ENCODE measurements at regions not wholly inside any gene's neighbourhood (a gene's known extent, or its start where the extent isn't known, plus 50 kb on each side); places are given as distances from the start of the nearest gene placed in this dataset.

DNA sequence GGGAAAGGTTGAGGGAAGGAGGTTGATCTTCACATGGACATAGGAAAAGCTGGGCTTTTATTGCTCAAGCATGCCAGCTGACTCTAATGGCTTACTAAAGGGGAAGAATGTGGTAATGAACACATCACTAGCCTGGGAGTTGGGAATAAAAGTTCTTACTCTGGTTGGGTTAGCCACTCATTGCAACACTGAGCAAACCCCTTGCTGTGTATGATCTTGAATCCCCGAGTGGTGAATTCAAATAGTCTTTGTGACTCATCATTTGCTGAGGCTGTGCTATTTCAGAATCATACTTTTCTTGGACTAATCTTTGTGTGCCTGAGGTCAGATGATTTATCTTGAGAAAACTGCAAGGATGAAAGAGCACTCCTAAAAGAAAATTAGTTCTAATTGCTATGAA, 304.1 kb upstream of the ANO5 start (continued):
- TF ChIP-seq, protein P1, sequence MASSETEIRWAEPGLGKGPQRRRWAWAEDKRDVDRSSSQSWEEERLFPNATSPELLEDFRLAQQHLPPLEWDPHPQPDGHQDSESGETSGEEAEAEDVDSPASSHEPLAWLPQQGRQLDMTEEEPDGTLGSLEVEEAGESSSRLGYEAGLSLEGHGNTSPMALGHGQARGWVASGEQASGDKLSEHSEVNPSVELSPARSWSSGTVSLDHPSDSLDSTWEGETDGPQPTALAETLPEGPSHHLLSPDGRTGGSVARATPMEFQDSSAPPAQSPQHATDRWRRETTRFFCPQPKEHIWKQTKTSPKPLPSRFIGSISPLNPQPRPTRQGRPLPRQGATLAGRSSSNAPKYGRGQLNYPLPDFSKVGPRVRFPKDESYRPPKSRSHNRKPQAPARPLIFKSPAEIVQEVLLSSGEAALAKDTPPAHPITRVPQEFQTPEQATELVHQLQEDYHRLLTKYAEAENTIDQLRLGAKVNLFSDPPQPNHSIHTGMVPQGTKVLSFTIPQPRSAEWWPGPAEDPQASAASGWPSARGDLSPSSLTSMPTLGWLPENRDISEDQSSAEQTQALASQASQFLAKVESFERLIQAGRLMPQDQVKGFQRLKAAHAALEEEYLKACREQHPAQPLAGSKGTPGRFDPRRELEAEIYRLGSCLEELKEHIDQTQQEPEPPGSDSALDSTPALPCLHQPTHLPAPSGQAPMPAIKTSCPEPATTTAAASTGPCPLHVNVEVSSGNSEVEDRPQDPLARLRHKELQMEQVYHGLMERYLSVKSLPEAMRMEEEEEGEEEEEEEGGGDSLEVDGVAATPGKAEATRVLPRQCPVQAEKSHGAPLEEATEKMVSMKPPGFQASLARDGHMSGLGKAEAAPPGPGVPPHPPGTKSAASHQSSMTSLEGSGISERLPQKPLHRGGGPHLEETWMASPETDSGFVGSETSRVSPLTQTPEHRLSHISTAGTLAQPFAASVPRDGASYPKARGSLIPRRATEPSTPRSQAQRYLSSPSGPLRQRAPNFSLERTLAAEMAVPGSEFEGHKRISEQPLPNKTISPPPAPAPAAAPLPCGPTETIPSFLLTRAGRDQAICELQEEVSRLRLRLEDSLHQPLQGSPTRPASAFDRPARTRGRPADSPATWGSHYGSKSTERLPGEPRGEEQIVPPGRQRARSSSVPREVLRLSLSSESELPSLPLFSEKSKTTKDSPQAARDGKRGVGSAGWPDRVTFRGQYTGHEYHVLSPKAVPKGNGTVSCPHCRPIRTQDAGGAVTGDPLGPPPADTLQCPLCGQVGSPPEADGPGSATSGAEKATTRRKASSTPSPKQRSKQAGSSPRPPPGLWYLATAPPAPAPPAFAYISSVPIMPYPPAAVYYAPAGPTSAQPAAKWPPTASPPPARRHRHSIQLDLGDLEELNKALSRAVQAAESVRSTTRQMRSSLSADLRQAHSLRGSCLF (CRISPR knock-in tag; IDR thresholded peaks at IDR 0.05; ENCODE audit: borderline replicate concordance): no peak
- TF ChIP-seq ZHX2 (IDR thresholded peaks at IDR 0.05; ENCODE audit: low read depth) (no peak), ZHX2 (CRISPR knock-in tag; IDR thresholded peaks at IDR 0.05; ENCODE audit: borderline replicate concordance) (no peak), NONO (IDR thresholded peaks at IDR 0.05) (no peak), NONO (CRISPR knock-in tag; conservative IDR thresholded peaks at IDR 0.05) (no peak), ZNF772 (CRISPR knock-in tag; IDR thresholded peaks at IDR 0.05) (no peak), HNRNPLL (IDR thresholded peaks at IDR 0.05; ENCODE audit: low read depth, low read length, poor library complexity, severe bottlenecking) (no peak)
